A549 (cell line): ENCODE measurements at regions not wholly inside any gene's neighbourhood (a gene's known extent, or its start where the extent isn't known, plus 50 kb on each side); places are given as distances from the start of the nearest gene placed in this dataset.

ENCODE experiments used
- ATAC-seq, 2 experiments: fragments of 200-7000 bp in 1 of 2; fragments of >200 bp in 1 of 2; cut with Nextera tagmentation in 1 of 2; cut with Tn5 transposase in 1 of 2; 3 replicates each; pipeline versions ENCODE4 v1.8.0 to v1.9.1; 2018 to 2020; ENCODE audit warnings: mild to moderate bottlenecking in 1 of 2, moderate library complexity in 1 of 2
- CTCF ChIA-PET: fragments of 300-600 bp; sonication (Branson Sonifier 250); formaldehyde crosslinking; extraction: SDS; loops from one replicate; lab custom pipeline; 2021; ENCODE audit warnings: antibody characterized with exemption, inconsistent platforms; lab: Yijun Ruan, JAX
- POLR2A ChIA-PET: fragments of 350-600 bp; formaldehyde crosslinking; extraction: SDS; loops from one replicate; lab custom pipeline; 2021; ENCODE audit warnings: antibody characterized with exemption, inconsistent platforms; lab: Yijun Ruan, JAX
- DNase-seq, 2 experiments: peaks; one replicate each; pipeline versions ENCODE4 v3.0.0 to v3.0.0-alpha.2; 2011 to 2016; ENCODE audit warnings: low read depth in 1 of 2, low spot score in 1 of 2
- FAIRE-seq: peaks from 2 replicates; lab custom pipeline; 2011; peaks lifted over from hg19 to GRCh38; lab: Jason Lieb, UNC
- H3K27ac ChIP-seq, 2 experiments: fragments of >200 bp; sonication (Bioruptor Twin); formaldehyde crosslinking; 3 replicates each; pipeline ENCODE4 v1.5.1; 2016 to 2017
- H3K4me1 ChIP-seq: fragments of >200 bp; sonication (Bioruptor Twin); formaldehyde crosslinking; 3 replicates; pipeline ENCODE4 v1.6.1; 2016
- H3K4me2 ChIP-seq: fragments of >200 bp; sonication (Bioruptor Twin); formaldehyde crosslinking; 3 replicates; pipeline ENCODE4 v1.6.1; 2016
- H3K4me3 ChIP-seq: fragments of >200 bp; sonication (Bioruptor Twin); formaldehyde crosslinking; 3 replicates; pipeline ENCODE4 v1.5.1; 2016
- H3K9me3 ChIP-seq: fragments of >200 bp; sonication (Bioruptor Twin); formaldehyde crosslinking; 3 replicates; pipeline ENCODE4 v1.6.1; 2016
- CEBPB ChIP-seq, 2 experiments: fragments of >200 bp in 1 of 2; sonication (Bioruptor Twin) in 1 of 2; formaldehyde crosslinking in 1 of 2; IDR thresholded peaks; 2 replicates each; pipeline ENCODE4 v1.6.1; 2012 to 2016
- E2F6 ChIP-seq: IDR thresholded peaks from 2 replicates; pipeline ENCODE4 v1.6.1; 2012; ENCODE audit warnings: low read depth, borderline replicate concordance
- EHF ChIP-seq: fragments of 250-450 bp; sonication (Bioruptor Pico); IDR thresholded peaks from 2 replicates; pipeline ENCODE4 v1.5.0; 2020; ENCODE audit warnings: mild to moderate bottlenecking
- EP300 ChIP-seq, 2 experiments: fragments of >200 bp; sonication (Bioruptor Twin); formaldehyde crosslinking; IDR thresholded peaks; 2 replicates in 1 of 2; 3 replicates in 1 of 2; pipeline ENCODE4 v1.6.1; 2016 to 2017
- FOSB ChIP-seq: fragments of 250-450 bp; sonication (Bioruptor Pico); IDR thresholded peaks from 2 replicates; pipeline ENCODE4 v1.5.0; 2020; ENCODE audit warnings: mild to moderate bottlenecking, moderate library complexity
- FOSL2 ChIP-seq, 2 experiments: fragments of 450-650 bp in 1 of 2; fragments of >200 bp in 1 of 2; sonication (Bioruptor Twin) in 1 of 2; formaldehyde crosslinking; IDR thresholded peaks; 2 replicates each; pipeline versions ENCODE4 v1.5.0 to v1.6.1; 2016 to 2020; ENCODE audit warnings: mild to moderate bottlenecking in 1 of 2, moderate library complexity in 1 of 2
- GATA3 ChIP-seq: IDR thresholded peaks from 2 replicates; pipeline ENCODE4 v1.6.1; 2012; ENCODE audit warnings: borderline replicate concordance
- HDAC2 ChIP-seq: fragments of 200-600 bp; sonication (generic); IDR thresholded peaks from 2 replicates; pipeline ENCODE4 v1.6.1; 2016
- HES2 ChIP-seq: fragments of >200 bp; sonication (Bioruptor Twin); formaldehyde crosslinking; IDR thresholded peaks from 2 replicates; pipeline ENCODE4 v1.6.1; 2016
- HOXB13 ChIP-seq: fragments of 250-450 bp; sonication (Bioruptor Pico); IDR thresholded peaks from 2 replicates; pipeline ENCODE4 v1.5.0; 2020; ENCODE audit warnings: low read depth, mild to moderate bottlenecking, moderate library complexity
- HOXB5 ChIP-seq: fragments of 250-450 bp; sonication (Bioruptor Pico); IDR thresholded peaks from 2 replicates; pipeline ENCODE4 v1.5.0; 2020; ENCODE audit warnings: mild to moderate bottlenecking, moderate library complexity
- KDM1A ChIP-seq: fragments of 200-600 bp; sonication (generic); IDR thresholded peaks from 2 replicates; pipeline ENCODE4 v1.6.1; 2016; ENCODE audit warnings: low read depth, mild to moderate bottlenecking
- KDM5A ChIP-seq: fragments of 200-600 bp; sonication (generic); IDR thresholded peaks from 2 replicates; pipeline ENCODE4 v1.6.1; 2016; ENCODE audit warnings: antibody characterized with exemption, mild to moderate bottlenecking
- MAFK ChIP-seq: fragments of 450-650 bp; IDR thresholded peaks from 2 replicates; pipeline ENCODE4 v1.6.1; 2014; ENCODE audit not compliant: partially characterized antibody
- MAZ ChIP-seq: fragments of 150-350 bp; IDR thresholded peaks from 2 replicates; pipeline ENCODE4 v1.6.1; 2014; ENCODE audit warnings: antibody characterized with exemption, low read depth, low read length, borderline replicate concordance
- PHF8 ChIP-seq: fragments of 200-600 bp; sonication (generic); IDR thresholded peaks from 2 replicates; pipeline ENCODE4 v1.6.1; 2016; ENCODE audit warnings: low read depth, mild to moderate bottlenecking, antibody characterized with exemption, moderate library complexity, borderline replicate concordance
- POLR2A ChIP-seq: IDR thresholded peaks from 2 replicates; pipeline ENCODE4 v1.6.1; 2012; ENCODE audit warnings: mild to moderate bottlenecking, low read length
- RAD21 ChIP-seq, 2 experiments: fragments of >200 bp in 1 of 2; sonication (Bioruptor Twin) in 1 of 2; formaldehyde crosslinking in 1 of 2; IDR thresholded peaks in 1 of 2; conservative IDR thresholded peaks in 1 of 2; 2 replicates in 1 of 2; 3 replicates in 1 of 2; pipeline ENCODE4 v1.6.1; 2012 to 2018; ENCODE audit warnings: inconsistent platforms in 1 of 2
- RCOR1 ChIP-seq: fragments of 150-350 bp; IDR thresholded peaks from 2 replicates; pipeline ENCODE4 v1.6.1; 2014; ENCODE audit warnings: antibody characterized with exemption, low read length, low read depth
- RFX5 ChIP-seq: fragments of 450-650 bp; IDR thresholded peaks from 2 replicates; pipeline ENCODE4 v1.7.1; 2014; ENCODE audit warnings: antibody characterized with exemption, mild to moderate bottlenecking, moderate library complexity
- SREBF2 ChIP-seq: fragments of 450-650 bp; IDR thresholded peaks from 2 replicates; pipeline ENCODE4 v1.6.1; 2014; ENCODE audit warnings: mild to moderate bottlenecking, moderate library complexity
- TFCP2L1 ChIP-seq: fragments of 250-450 bp; sonication (Bioruptor Pico); IDR thresholded peaks from 2 replicates; pipeline ENCODE4 v1.5.0; 2021; ENCODE audit warnings: mild to moderate bottlenecking
- USF2 ChIP-seq: fragments of 450-650 bp; IDR thresholded peaks from 2 replicates; pipeline ENCODE4 v1.6.1; 2014; ENCODE audit warnings: antibody characterized with exemption
- ZC3H11A ChIP-seq: fragments of 450-650 bp; IDR thresholded peaks from 2 replicates; pipeline ENCODE4 v1.6.1; 2014; ENCODE audit warnings: antibody characterized with exemption, mild to moderate bottlenecking
- ZFP36 ChIP-seq: fragments of 450-650 bp; IDR thresholded peaks from 2 replicates; pipeline ENCODE4 v1.6.1; 2014; ENCODE audit warnings: borderline replicate concordance; ENCODE audit not compliant: partially characterized antibody
- WGBS: methylation state at CpG from one replicate; pipeline ENCODE4 v1.1.6; 2017; ENCODE audit errors: missing lambda C conversion rate; 5-methylcytosine and 5-hydroxymethylcytosine counted together
- TF ChIP-seq, protein P1 (sequence below): IDR thresholded peaks from 2 replicates; pipeline ENCODE4 v1.6.1; 2012
- TF ChIP-seq, protein P2 (sequence below): fragments of >200 bp; sonication (Bioruptor Twin); formaldehyde crosslinking; IDR thresholded peaks from 3 replicates; pipeline ENCODE4 v1.6.1; 2016

DNA sequence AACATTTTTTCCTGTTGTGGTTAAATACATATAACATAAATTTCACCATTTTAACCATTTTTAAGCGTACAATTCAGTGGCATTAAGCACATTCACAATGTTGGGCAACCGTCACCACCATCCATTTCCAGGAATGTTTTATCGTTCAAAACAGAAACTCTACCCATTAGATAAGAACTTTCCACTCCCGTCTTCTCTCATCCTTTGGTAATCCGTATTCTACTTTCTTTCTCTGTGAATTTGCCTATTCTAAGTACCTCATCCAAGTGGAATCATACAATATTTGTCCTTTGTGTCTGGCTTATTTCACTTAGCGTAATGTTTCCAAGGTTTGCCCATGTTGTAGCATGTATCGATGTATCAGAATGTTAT, 336.0 kb downstream of the RRAGC start:
- DNase-seq, result no peak
- Histone ChIP-seq H3K9me3 (peaks cover 3% of the 10 kb centered on the region; the same call in 1 of the 3 replicates), H3K4me1 (no peaks in the 10 kb centered on the region), H3K27ac (no peak overlapping the region), H3K4me3 (no peak overlapping the region), H3K4me2 (no peak overlapping the region)
- TF ChIP-seq, protein P1, sequence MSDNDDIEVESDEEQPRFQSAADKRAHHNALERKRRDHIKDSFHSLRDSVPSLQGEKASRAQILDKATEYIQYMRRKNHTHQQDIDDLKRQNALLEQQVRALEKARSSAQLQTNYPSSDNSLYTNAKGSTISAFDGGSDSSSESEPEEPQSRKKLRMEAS, result no peak
- no peak for ATAC-seq
- CTCF ChIA-PET, result no interaction called here
- FAIRE-seq, result no peak
- POLR2A ChIA-PET, result no interaction called here
- WGBS, result 40% methylated on average over 7 of the region's 7 CpGs

GRCh38 chr1:38522915-38523567, 336.5 kb downstream of the RRAGC start:
- FAIRE-seq, result no peak
- ATAC-seq, result no peak
- no peak overlapping the region for H3K4me2 ChIP-seq
- no peak for DNase-seq
- CTCF ChIA-PET, result no interaction called here
- POLR2A ChIA-PET, result no interaction called here
- H3K27ac ChIP-seq, result no peak overlapping the region
- no peak overlapping the region for H3K4me3 ChIP-seq
- no peaks in the 10 kb centered on the region for H3K4me1 ChIP-seq
- peaks cover 3% of the 10 kb centered on the region; the same call in 1 of the 3 replicates for H3K9me3 ChIP-seq
- no peak for TF ChIP-seq KDM1A
- TF ChIP-seq MAZ, result no peak
- no peak for TF ChIP-seq HES2
- TF ChIP-seq, protein P1, result no peak
- 37% methylated on average over 10 of the region's 10 CpGs for WGBS

- ChIA-PET POLR2A (no interaction called here), CTCF (no interaction called here)
- FAIRE-seq (no peak), DNase-seq (no peak), ATAC-seq (no peak)
- Histone ChIP-seq H3K27ac (no peak overlapping the region), H3K4me2 (no peak overlapping the region), H3K9me3 (no peaks in the 10 kb centered on the region), H3K4me1 (no peaks in the 10 kb centered on the region), H3K4me3 (no peak overlapping the region)
- no peak for TF ChIP-seq KDM5A
- no peak for TF ChIP-seq RFX5
- TF ChIP-seq HOXB13 (CRISPR knock-in tag), result no peak
- TF ChIP-seq TFCP2L1 (CRISPR knock-in tag), result no peak
- TF ChIP-seq EP300 (IDR thresholded peaks at IDR 0.05), result no peak
- no peak for TF ChIP-seq SREBF2
- TF ChIP-seq FOSL2 (IDR thresholded peaks at IDR 0.05), result no peak
- no peak for TF ChIP-seq FOSL2 (CRISPR knock-in tag; IDR thresholded peaks at IDR 0.05)
- 36% methylated on average over 2 of the region's 2 CpGs for WGBS
Measured at GRCh38 chr1:38516560-38516959, 343.0 kb downstream of the RRAGC start.

GRCh38 chr1:38512789-38513188, 346.8 kb downstream of the RRAGC start:
- TF ChIP-seq ZC3H11A (no peak), HDAC2 (no peak), HES2 (no peak), RCOR1 (no peak), FOSB (CRISPR knock-in tag) (no peak), RAD21 (conservative IDR thresholded peaks at IDR 0.05 in 1 of 2, IDR thresholded peaks at IDR 0.05 in 1 of 2) (no peak), EP300 (IDR thresholded peaks at IDR 0.05) (no peak), USF2 (no peak), E2F6 (no peak), GATA3 (no peak), ZFP36 (no peak), PHF8 (no peak), CEBPB (IDR thresholded peaks at IDR 0.05) (no peak), MAFK (no peak), POLR2A (no peak), HOXB5 (CRISPR knock-in tag) (no peak), EHF (no peak)
- TF ChIP-seq, protein P2, sequence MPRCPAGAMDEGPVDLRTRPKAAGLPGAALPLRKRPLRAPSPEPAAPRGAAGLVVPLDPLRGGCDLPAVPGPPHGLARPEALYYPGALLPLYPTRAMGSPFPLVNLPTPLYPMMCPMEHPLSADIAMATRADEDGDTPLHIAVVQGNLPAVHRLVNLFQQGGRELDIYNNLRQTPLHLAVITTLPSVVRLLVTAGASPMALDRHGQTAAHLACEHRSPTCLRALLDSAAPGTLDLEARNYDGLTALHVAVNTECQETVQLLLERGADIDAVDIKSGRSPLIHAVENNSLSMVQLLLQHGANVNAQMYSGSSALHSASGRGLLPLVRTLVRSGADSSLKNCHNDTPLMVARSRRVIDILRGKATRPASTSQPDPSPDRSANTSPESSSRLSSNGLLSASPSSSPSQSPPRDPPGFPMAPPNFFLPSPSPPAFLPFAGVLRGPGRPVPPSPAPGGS, result no peak
- Histone ChIP-seq H3K4me2 (no peak overlapping the region), H3K9me3 (no peaks in the 10 kb centered on the region), H3K27ac (no peak overlapping the region), H3K4me3 (no peak overlapping the region), H3K4me1 (no peaks in the 10 kb centered on the region)
- no peak for DNase-seq
- POLR2A ChIA-PET, result no interaction called here
- WGBS, result 7% methylated on average over 4 of the region's 7 CpGs
- CTCF ChIA-PET, result interaction anchor here (0.6 to 1.2 kb wide), 3 partner anchors 10 to 27 kb away, joined by 3 read pairs; no protein-coding TSS in a partner anchor
- no peak for FAIRE-seq
- ATAC-seq, result no peak
